CD4-positive, alpha-beta T cell treated with Interleukin-10 for 1 hour (primary cell): ENCODE measurements at regions not wholly inside any gene's neighbourhood (a gene's known extent, or its start where the extent isn't known, plus 50 kb on each side); places are given as distances from the start of the nearest gene placed in this dataset.

Experiments used
- DNase-seq: peaks from one replicate; pipeline ENCODE4 v3.0.0-alpha.2; 2020

DNA sequence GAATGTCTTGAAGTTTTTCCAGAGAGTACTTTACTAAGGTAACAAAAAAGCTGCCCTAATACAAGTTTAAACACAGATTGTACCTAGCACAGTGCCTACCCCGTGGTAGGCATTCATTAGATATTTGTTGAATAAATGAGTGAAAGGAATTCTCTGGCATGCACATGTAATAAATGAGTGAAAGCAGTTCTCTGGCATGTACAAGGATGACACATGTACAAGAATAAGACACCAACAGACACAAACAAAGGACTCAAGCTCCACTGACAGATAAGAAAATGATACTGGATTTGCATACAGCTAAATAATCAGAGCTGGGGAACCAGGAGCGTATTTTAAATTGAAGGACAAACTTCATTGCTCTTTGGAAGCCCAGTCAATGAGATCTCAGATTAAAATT, 535.8 kb downstream of the EFNA5 start:
- DNase-seq = no peak

DNA sequence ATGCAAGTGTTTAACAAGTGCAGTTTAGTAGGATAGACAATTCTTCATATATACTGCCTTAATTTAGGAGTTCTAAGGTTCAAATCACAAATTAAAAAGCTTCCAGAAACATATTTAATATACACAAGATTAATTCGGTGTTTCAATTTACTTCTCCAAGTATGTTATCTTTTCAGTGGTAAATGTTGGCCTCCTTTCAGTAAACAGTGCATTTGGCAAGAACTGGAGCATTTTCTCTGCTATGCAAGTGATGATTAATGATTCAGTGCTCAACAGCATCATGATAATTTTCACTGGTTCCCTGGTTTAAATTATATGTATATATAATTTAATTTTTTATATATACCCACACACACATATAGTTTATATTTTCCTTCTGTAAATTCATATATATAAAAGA, 541.7 kb downstream of the EFNA5 start:
- no peak for DNase-seq

- no peak for DNase-seq
These were observed 542.9 kb downstream of the EFNA5 start for GRCh38 chr5:107127878-107128277.

DNA sequence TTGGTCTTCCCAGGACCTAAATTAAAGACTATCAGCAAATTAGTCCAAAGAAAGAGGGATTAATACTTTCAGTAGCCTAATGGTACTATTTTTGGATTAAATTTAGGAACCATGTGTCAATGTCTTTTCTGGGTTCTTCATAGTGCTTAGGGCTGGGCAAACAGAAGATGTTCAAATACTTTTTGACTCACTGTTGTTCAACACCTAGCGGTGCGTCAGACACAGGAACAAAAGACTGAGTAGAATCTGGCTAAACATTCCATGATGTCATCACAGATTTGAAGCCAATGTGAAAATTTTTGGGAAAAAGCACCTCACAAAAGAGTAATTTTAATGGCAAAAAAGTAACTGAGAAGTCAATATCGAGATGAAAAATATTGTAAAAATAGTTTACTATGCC, 544.4 kb downstream of the EFNA5 start:
- DNase-seq = no peak

DNA sequence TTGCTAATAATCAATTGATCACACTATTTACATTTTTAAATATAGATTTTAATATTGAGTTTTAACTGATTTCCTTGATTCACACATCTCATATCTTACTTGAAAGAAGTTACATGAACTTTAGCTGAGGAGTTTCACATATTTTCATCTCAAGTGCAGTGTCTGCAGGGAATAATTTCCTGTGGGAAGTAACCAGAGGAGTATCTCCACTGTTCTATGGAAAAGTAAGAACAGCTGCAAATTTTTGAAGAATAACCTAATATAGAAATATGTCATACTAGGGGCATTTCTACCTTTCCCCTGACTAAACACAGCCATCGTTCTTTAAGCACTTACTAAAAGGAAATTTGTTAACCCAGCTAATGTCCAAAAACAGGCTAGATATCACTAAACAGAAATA, 546.4 kb downstream of the EFNA5 start:
- DNase-seq = no peak

DNA sequence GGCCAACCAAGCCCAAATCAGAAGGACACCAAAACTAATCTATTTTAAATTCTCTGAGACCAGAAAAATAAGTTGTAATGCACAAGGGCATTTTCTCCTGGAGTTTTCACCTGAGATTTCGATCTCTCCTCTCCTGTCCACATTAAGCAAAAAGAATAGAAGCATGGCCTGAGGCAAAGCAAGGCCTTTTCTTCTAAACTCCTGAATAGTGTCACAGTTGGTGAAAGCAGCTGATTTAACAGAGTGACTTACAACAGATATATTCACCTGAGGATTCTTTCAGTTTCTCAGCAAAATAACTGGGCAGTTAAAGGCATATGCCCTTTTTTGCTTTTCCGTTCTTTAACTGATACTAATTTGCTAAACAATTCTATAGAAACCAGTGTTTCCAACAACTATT, 547.7 kb downstream of the EFNA5 start:
- DNase-seq = no peak

- DNase-seq = no peak
These were observed 548.8 kb downstream of the EFNA5 start for GRCh38 chr5:107121793-107122519.

DNA sequence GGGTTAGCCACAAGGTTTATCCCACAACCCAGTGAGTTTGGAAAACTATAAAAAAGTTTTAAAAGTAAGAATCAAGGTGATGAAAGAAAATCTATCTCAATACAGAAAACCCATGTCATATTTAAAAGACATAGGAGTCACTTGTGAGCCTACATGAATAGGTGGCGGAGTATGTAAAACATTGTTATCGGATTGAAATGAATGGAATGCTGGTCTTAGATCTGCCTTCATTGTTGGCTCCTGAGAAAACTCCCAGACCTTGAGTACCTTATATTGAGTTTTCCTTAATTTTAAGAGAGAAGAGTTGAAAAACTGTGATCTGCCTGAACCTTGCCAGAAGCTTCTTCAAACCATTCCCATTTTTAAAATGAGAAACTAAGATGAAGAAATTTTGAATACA, 551.1 kb downstream of the EFNA5 start:
- DNase-seq = no peak

DNA sequence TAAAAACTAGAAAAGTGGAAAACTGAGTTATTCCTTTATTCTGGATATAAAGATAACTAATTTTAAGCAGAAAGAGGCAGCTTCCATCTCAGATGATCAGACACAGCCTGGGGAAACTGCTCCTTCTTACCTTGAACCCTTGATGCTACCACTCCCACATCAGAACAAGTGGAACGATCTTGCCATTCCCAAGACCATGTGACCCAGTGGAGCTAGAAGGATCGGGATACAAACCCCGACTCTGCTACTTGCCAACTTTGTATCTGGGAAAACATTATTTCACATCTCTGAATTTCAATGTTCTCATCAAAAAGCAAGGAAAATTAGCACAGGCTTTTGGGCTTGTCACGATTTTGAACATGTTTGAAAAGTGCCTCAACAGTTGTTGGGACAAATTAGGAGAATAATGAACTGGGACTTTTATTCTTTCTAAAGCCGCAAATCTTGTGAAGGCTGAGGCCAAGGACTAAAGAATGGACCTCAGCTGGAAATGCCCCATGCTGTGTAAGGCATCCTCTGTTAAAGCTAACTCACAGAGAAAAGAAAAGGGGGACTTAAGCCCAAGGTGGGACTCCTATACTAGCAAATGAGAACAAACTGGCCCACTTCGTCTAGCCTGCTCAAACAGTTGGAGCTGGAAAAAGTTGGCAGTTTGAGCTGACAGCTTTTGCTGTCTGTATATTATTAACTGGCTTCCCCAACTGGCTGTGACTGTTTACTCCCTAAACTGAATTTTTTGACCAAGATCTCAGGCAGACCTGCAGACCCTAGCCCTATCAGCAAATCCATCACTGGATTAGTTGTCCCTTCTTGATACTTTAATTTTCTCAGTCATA, 552.3 kb downstream of the EFNA5 start:
- no peak for DNase-seq

- DNase-seq = no peak
These were observed 558.5 kb downstream of the EFNA5 start for GRCh38 chr5:107112216-107112615.

DNA sequence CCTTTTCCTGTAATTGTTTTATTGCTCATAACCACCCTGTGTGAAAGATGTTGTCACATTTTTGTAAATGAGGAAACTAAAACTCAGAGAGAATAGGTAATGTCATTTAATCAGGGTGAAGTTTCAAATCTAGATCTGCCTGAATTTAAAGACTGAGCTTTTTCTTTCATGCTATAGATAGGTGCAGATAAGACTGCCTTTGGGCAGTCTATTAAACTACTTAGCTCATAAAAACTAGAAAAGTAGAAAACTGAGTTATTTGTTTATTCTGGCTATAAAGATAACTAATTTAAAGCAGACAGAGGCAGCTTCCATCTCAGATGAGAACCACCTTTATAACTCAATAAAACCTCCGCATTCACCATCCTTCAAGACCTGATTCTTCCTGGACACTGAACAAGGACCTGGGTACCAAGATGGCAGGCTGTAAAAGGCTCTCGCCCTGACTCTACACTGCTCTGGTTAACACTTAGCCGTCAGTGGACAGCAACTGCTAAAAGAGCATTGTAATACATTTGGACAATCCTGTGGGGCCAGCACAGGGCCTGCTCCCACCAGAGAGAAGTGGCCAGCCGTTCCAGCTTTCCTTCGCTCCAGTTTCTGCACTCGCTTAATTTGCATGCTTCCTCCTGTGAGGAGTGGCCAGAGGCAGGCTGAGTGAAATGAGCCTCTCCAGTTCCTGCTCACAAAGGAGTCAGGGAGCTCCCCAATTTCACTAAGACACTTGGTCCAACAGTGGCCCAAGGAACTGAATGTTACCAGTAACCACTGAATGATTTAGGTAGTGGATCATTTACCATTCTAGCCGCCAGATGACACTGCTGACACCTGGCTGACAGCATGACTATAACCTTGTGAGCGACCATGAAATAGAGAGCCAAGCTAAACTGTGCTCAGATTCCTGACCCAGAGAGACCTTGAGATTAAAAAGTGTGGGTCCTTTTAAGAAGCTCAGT, 566.4 kb downstream of the EFNA5 start:
- DNase-seq = no peak

- DNase-seq = no peak
These were observed 567.2 kb downstream of the EFNA5 start for GRCh38 chr5:107103522-107103921.

- no peak for DNase-seq
These were observed 570.6 kb downstream of the EFNA5 start for GRCh38 chr5:107100121-107100520.

GRCh38 chr5:107099506-107099905, 571.2 kb downstream of the EFNA5 start:
- no peak for DNase-seq

- DNase-seq = no peak
These were observed 578.0 kb downstream of the EFNA5 start for GRCh38 chr5:107092695-107093094.

- DNase-seq = no peak
These were observed 580.2 kb downstream of the EFNA5 start for GRCh38 chr5:107090506-107090905.

DNA sequence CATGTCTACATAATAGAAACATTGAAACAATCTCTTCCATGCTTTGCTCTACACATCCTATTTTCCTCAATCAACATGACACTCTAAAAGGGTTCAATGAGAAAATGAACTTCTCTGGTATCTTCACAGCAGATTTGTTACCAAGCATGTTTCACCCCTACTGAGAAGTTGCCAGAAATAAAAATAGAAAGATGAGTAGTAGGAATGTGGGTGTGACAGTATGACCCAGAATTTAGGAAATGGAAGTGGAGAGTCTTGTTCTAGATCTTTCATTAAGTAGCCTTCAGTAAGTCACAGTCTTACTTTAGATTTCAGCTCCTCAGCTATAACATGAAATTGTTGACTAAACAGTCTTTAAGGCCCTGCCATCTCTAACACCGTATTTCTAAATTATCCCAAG, 581.8 kb downstream of the EFNA5 start:
- no peak for DNase-seq

GRCh38 chr5:107085572-107085971, 585.2 kb downstream of the EFNA5 start:
- DNase-seq = no peak

GRCh38 chr5:107074996-107075395, 595.7 kb downstream of the EFNA5 start:
- no peak for DNase-seq

GRCh38 chr5:107072967-107073366, 597.8 kb downstream of the EFNA5 start:
- DNase-seq = no peak

DNA sequence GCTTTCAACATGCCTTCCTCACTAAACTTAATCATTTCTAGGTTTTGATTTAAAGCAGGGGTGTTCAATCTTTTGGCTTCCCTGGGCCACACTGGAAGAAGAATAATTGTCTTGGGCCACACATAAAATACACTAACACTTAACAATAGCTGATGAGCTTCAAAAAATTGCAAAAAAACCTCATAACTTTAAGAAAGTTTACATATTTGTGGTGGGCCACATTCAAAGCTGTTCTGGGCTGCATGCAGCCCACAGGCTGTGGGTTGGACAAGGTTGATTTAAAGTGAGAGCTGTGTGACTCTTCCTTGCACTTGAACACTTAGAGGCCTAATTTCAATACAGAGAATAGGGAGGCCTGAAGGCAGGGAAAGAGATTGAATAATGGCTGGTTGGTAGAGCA, 598.3 kb downstream of the EFNA5 start:
- no peak for DNase-seq

DNA sequence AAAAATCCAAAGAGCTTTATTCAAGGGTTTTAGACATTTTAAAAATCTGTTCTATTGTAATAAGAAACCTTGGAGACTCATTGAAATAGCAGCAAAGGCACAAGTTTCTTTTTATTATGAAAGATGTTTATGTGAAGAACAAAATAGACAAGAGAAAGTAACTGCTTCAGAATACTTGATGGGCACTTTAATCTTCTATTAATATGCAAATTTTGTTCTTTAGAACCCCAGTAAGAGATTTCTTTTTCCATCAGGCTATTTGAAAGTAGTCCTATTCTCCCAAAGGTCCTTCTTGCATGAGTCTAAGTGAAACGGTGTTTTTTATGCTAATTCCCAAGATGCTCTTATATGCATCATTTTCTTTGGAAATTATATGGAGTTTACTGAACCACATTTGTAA, 602.0 kb downstream of the EFNA5 start:
- DNase-seq = no peak

- no peak for DNase-seq
These were observed 603.3 kb downstream of the EFNA5 start for GRCh38 chr5:107067395-107067794.
